22Rv1 (cell line): ENCODE measurements at regions not wholly inside any gene's neighbourhood (a gene's known extent, or its start where the extent isn't known, plus 50 kb on each side); places are given as distances from the start of the nearest gene placed in this dataset.
"Not testable (repeated sequence)": the region's sequence is repeated elsewhere in the genome, so short reads cannot be mapped to it uniquely, and the experiment has no call there.

Experiments used
- ZFX ChIP-seq: fragments of 450-650 bp; IDR thresholded peaks from 2 replicates; pipeline ENCODE4 v1.6.1; 2017; ENCODE audit warnings: antibody characterized with exemption, borderline replicate concordance
- TF ChIP-seq, protein P1 (sequence below): fragments of 450-650 bp; IDR thresholded peaks from 2 replicates; pipeline ENCODE4 v1.5.1; 2017; ENCODE audit warnings: mild to moderate bottlenecking

DNA sequence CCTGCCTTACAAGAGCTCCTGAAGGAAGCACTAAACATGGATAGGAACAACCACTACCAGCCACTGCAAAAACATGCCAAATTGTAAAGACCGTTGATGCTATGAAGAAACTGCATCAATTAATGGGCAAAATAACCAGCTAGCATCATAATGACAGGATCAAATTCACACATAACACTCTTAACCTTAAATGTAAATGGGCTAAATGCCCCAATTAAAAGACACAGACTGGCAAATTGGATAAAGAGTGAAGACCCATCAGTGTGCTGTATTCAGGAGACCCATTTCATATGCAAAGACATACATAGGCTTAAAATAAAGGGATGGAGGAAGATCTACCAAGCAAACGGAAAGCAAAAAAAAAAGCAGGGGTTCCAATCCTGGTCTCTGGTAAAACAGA is 72.7 kb downstream of the EXTL2 start:
- TF ChIP-seq, protein P1, sequence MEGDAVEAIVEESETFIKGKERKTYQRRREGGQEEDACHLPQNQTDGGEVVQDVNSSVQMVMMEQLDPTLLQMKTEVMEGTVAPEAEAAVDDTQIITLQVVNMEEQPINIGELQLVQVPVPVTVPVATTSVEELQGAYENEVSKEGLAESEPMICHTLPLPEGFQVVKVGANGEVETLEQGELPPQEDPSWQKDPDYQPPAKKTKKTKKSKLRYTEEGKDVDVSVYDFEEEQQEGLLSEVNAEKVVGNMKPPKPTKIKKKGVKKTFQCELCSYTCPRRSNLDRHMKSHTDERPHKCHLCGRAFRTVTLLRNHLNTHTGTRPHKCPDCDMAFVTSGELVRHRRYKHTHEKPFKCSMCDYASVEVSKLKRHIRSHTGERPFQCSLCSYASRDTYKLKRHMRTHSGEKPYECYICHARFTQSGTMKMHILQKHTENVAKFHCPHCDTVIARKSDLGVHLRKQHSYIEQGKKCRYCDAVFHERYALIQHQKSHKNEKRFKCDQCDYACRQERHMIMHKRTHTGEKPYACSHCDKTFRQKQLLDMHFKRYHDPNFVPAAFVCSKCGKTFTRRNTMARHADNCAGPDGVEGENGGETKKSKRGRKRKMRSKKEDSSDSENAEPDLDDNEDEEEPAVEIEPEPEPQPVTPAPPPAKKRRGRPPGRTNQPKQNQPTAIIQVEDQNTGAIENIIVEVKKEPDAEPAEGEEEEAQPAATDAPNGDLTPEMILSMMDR, result not testable (repeated sequence)
- TF ChIP-seq ZFX, result not testable (repeated sequence)
